HepG2 (cell line): ENCODE measurements at regions not wholly inside any gene's neighbourhood (a gene's known extent, or its start where the extent isn't known, plus 50 kb on each side); places are given as distances from the start of the nearest gene placed in this dataset.

Experiments
- ATAC-seq: fragments of 200-7000 bp; cut with Tn5 transposase; 3 replicates; pipeline ENCODE4 v1.9.1; 2020; ENCODE audit warnings: mild to moderate bottlenecking, moderate library complexity
- BruUV-seq: library from RNA; stranded (reverse); fragments of 400-500 nt; replicated peaks from 2 replicates; lab custom pipeline; 2021; lab: Mats Ljungman, UMichigan
- CTCF ChIA-PET: fragments of 300-600 bp; formaldehyde crosslinking; extraction: SDS; loops from one replicate; lab custom pipeline; 2021; ENCODE audit warnings: low total read pairs, inconsistent platforms, low intra/inter-chr PET ratio; lab: Yijun Ruan, JAX
- POLR2A ChIA-PET: fragments of 350-600 bp; sonication (Branson Sonifier 250); formaldehyde crosslinking; loops from one replicate; lab custom pipeline; 2020; ENCODE audit warnings: antibody characterized with exemption, inconsistent platforms; lab: Yijun Ruan, JAX
- DNase-seq: peaks from one replicate; pipeline ENCODE4 v3.0.0-alpha.2; 2015; ENCODE audit warnings: low spot score
- FAIRE-seq: peaks from 3 replicates; lab custom pipeline; 2011; peaks lifted over from hg19 to GRCh38; lab: Jason Lieb, UNC
- H2AFZ ChIP-seq: one replicate; pipeline ENCODE4 v1.6.1; 2011; ENCODE audit warnings: low read length, inconsistent platforms
- H3K27ac ChIP-seq: fragments of 300-600 bp; 3 replicates; pipeline ENCODE4 v1.8.0; 2011; ENCODE audit warnings: mixed run types, mild to moderate bottlenecking, mixed read lengths, low read length, inconsistent platforms; ENCODE audit not compliant: insufficient read depth; ENCODE audit errors: extremely low read length
- H3K27me3 ChIP-seq, 2 experiments: fragments of 200-600 bp in 1 of 2; 2 replicates in 1 of 2; 3 replicates in 1 of 2; pipeline versions ENCODE4 v1.6.0 to v1.8.0; 2011; ENCODE audit warnings: low read length in 2 of 2, mild to moderate bottlenecking in 2 of 2, moderate library complexity in 2 of 2, inconsistent platforms in 1 of 2; ENCODE audit not compliant: insufficient read depth in 2 of 2, control insufficient read depth in 1 of 2
- H3K36me3 ChIP-seq, 2 experiments: fragments of 200-600 bp in 1 of 2; replicated peaks in 1 of 2; 2 replicates in 1 of 2; 3 replicates in 1 of 2; pipeline versions ENCODE4 v1.5.1 to v1.8.0; 2011; ENCODE audit warnings: low read length in 2 of 2, inconsistent platforms in 1 of 2; ENCODE audit not compliant: insufficient read depth in 2 of 2, control insufficient read depth in 1 of 2
- H3K4me1 ChIP-seq: 2 replicates; pipeline ENCODE4 v1.5.1; 2012; ENCODE audit warnings: low read length, inconsistent platforms; ENCODE audit not compliant: insufficient read depth
- H3K4me2 ChIP-seq: 2 replicates; pipeline ENCODE4 v1.6.0; 2011; ENCODE audit warnings: low read depth, low read length, inconsistent platforms
- H3K4me3 ChIP-seq, 3 experiments: fragments of 200-600 bp in 1 of 3; sonication (generic), shearing (Covaris generic) in 1 of 3; replicated peaks in 1 of 3; 2 replicates each; pipeline ENCODE4 v1.5.1; 2011 to 2016; ENCODE audit warnings: low read length in 3 of 3, inconsistent platforms in 2 of 3, low read depth in 2 of 3, mild to moderate bottlenecking in 2 of 3, control low read depth in 1 of 3, mixed read lengths in 1 of 3; ENCODE audit not compliant: insufficient read depth in 1 of 3
- H3K79me2 ChIP-seq: one replicate; pipeline ENCODE4 v1.6.1; 2011; ENCODE audit warnings: low read length, inconsistent platforms; ENCODE audit not compliant: insufficient read depth
- H3K9ac ChIP-seq: 2 replicates; pipeline ENCODE4 v1.6.0; 2011; ENCODE audit warnings: mild to moderate bottlenecking, low read depth, low read length, inconsistent platforms; ENCODE audit not compliant: insufficient read depth
- H3K9me3 ChIP-seq: 2 replicates; pipeline ENCODE4 v1.5.1; 2012; ENCODE audit warnings: mild to moderate bottlenecking, low read length
- H4K20me1 ChIP-seq: 2 replicates; pipeline ENCODE4 v1.6.0; 2011; ENCODE audit warnings: inconsistent platforms, mild to moderate bottlenecking, low read length, moderate library complexity; ENCODE audit not compliant: insufficient read depth
- ATF3 ChIP-seq: sonication (generic); formaldehyde crosslinking; IDR thresholded peaks from 2 replicates; pipeline ENCODE4 v1.4.0; 2020; ENCODE audit warnings: missing genetic modification reagents
- CHD4 ChIP-seq: fragments of 200-600 bp; sonication (generic); IDR thresholded peaks from 2 replicates; pipeline ENCODE4 v1.7.0; 2017; ENCODE audit warnings: mild to moderate bottlenecking, low read length, borderline replicate concordance
- FOXJ3 ChIP-seq: sonication (generic); formaldehyde crosslinking; IDR thresholded peaks from 2 replicates; pipeline ENCODE4 v1.4.0; 2020; ENCODE audit warnings: missing genetic modification reagents, mild to moderate bottlenecking, borderline replicate concordance
- HDAC1 ChIP-seq: sonication (generic); formaldehyde crosslinking; IDR thresholded peaks from 2 replicates; pipeline ENCODE4 v1.5.1; 2020; ENCODE audit warnings: mild to moderate bottlenecking, missing genetic modification reagents
- HNF4A ChIP-seq: sonication (generic); formaldehyde crosslinking; IDR thresholded peaks from 2 replicates; pipeline ENCODE4 v1.4.0; 2020; ENCODE audit warnings: missing genetic modification reagents
- IKZF1 ChIP-seq: fragments of 450-650 bp; IDR thresholded peaks from 2 replicates; pipeline ENCODE4 v1.7.1; 2016
- SOX5 ChIP-seq: IDR thresholded peaks from 2 replicates; pipeline ENCODE4 v1.6.1; 2016; ENCODE audit warnings: borderline replicate concordance
- SUZ12 ChIP-seq: fragments of 150-350 bp; IDR thresholded peaks from 2 replicates; pipeline ENCODE4 v1.6.1; 2014; ENCODE audit warnings: low read depth, low read length
- THYN1 ChIP-seq: sonication (generic); formaldehyde crosslinking; IDR thresholded peaks from 2 replicates; pipeline ENCODE4 v1.8.1; 2023; ENCODE audit warnings: low read depth, mild to moderate bottlenecking, moderate library complexity, missing genetic modification reagents, borderline replicate concordance
- ZFP82 ChIP-seq: sonication (generic); formaldehyde crosslinking; IDR thresholded peaks from 2 replicates; pipeline ENCODE4 v1.5.1; 2020; ENCODE audit warnings: mild to moderate bottlenecking, missing genetic modification reagents, borderline replicate concordance
- ZHX1 ChIP-seq: sonication (generic); formaldehyde crosslinking; IDR thresholded peaks from 2 replicates; pipeline ENCODE4 v1.8.1; 2022; ENCODE audit warnings: low read depth, mild to moderate bottlenecking, missing genetic modification reagents
- ZNF414 ChIP-seq: sonication (generic); formaldehyde crosslinking; IDR thresholded peaks from 2 replicates; pipeline ENCODE4 v1.5.0; 2020; ENCODE audit warnings: missing genetic modification reagents
- ZNF432 ChIP-seq: sonication (generic); formaldehyde crosslinking; IDR thresholded peaks from 2 replicates; pipeline ENCODE4 v1.5.0; 2020; ENCODE audit warnings: missing genetic modification reagents, mild to moderate bottlenecking, borderline replicate concordance
- ZNF510 ChIP-seq: sonication (generic); formaldehyde crosslinking; IDR thresholded peaks from 2 replicates; pipeline ENCODE4 v1.4.0; 2020; ENCODE audit warnings: low read depth, mild to moderate bottlenecking, missing genetic modification reagents
- ZNF562 ChIP-seq: sonication (generic); formaldehyde crosslinking; IDR thresholded peaks from 2 replicates; pipeline ENCODE4 v1.8.0; 2022; ENCODE audit warnings: missing genetic modification reagents, borderline replicate concordance
- WGBS: methylation state at CpG from one replicate; pipeline ENCODE4 v1.1.6; 2017; ENCODE audit warnings: low lambda C conversion rate; 5-methylcytosine and 5-hydroxymethylcytosine counted together
- in situ Hi-C: cut with HindIII; loops from 2 replicates; pipeline ENCODE4 v1.10.0; 2017; ENCODE audit warnings: low pct_unique_long_range_greater_than_20kb; ENCODE audit not compliant: extremely low pct_ligation_motif_present
- intact Hi-C: fragments of 100-400 bp; cut with micrococcal nuclease; formaldehyde crosslinking; loops from one replicate; pipeline ENCODE4 v1.10.0; 2022; ENCODE audit not compliant: unreplicated experiment
- TF ChIP-seq, protein P1 (sequence below): sonication (generic); formaldehyde crosslinking; IDR thresholded peaks from 2 replicates; pipeline ENCODE4 v1.5.0; 2020; ENCODE audit warnings: missing genetic modification reagents, mild to moderate bottlenecking, borderline replicate concordance
- TF ChIP-seq, protein P2 (sequence below): sonication (generic); formaldehyde crosslinking; IDR thresholded peaks from 2 replicates; pipeline ENCODE4 v1.8.0; 2022; ENCODE audit warnings: missing genetic modification reagents, mild to moderate bottlenecking, moderate library complexity, borderline replicate concordance

- in situ Hi-C loops, result no loop called here
- H4K20me1 ChIP-seq, result no peaks in the 10 kb centered on the region
- H3K27ac ChIP-seq, result no peak overlapping the region
- TF ChIP-seq ZNF414, result no peak
- no peak for TF ChIP-seq ZHX1 (CRISPR knock-in tag)
- no peak for TF ChIP-seq HDAC1 (CRISPR knock-in tag)
- TF ChIP-seq ZNF562 (CRISPR knock-in tag), result no peak
- TF ChIP-seq IKZF1, result no peak
- TF ChIP-seq THYN1 (CRISPR knock-in tag), result no peak
- no peak for TF ChIP-seq ZNF432
- no peak for TF ChIP-seq FOXJ3 (CRISPR knock-in tag)
- TF ChIP-seq, protein P1, sequence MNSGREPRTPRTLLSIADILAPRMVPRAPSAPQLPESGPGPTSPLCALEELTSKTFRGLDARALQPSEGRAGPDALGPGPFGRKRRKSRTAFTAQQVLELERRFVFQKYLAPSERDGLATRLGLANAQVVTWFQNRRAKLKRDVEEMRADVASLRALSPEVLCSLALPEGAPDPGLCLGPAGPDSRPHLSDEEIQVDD (CRISPR knock-in tag), result no peak
- no peak for TF ChIP-seq ATF3 (CRISPR knock-in tag)
- no peak for TF ChIP-seq CHD4
- TF ChIP-seq, protein P2, sequence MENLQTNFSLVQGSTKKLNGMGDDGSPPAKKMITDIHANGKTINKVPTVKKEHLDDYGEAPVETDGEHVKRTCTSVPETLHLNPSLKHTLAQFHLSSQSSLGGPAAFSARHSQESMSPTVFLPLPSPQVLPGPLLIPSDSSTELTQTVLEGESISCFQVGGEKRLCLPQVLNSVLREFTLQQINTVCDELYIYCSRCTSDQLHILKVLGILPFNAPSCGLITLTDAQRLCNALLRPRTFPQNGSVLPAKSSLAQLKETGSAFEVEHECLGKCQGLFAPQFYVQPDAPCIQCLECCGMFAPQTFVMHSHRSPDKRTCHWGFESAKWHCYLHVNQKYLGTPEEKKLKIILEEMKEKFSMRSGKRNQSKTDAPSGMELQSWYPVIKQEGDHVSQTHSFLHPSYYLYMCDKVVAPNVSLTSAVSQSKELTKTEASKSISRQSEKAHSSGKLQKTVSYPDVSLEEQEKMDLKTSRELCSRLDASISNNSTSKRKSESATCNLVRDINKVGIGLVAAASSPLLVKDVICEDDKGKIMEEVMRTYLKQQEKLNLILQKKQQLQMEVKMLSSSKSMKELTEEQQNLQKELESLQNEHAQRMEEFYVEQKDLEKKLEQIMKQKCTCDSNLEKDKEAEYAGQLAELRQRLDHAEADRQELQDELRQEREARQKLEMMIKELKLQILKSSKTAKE (CRISPR knock-in tag), result no peak
- TF ChIP-seq ZNF510 (CRISPR knock-in tag), result no peak
- TF ChIP-seq SOX5 (CRISPR knock-in tag), result no peak
- no peak for TF ChIP-seq HNF4A (CRISPR knock-in tag)
- no peak for TF ChIP-seq SUZ12
- TF ChIP-seq ZFP82 (CRISPR knock-in tag), result no peak
- no TSS peak for BruUV-seq
- WGBS, result 3% methylated on average over 3 of the region's 3 CpGs
- H3K9me3 ChIP-seq, result no peaks in the 10 kb centered on the region
- H3K27me3 ChIP-seq, result peaks cover 2 to 17% of the 10 kb centered on the region in 2 experiments; a peak in 3 of 5 replicates
- no peak overlapping the region for H3K9ac ChIP-seq
- CTCF ChIA-PET, result no interaction called here
- H3K4me1 ChIP-seq, result 0 out of 2 replicates have a peak, but pooled peaks cover 10% of the 10 kb centered on the region
- DNase-seq (no peak), FAIRE-seq (no peak), ATAC-seq (no peak)
- no peak overlapping the region for H3K4me2 ChIP-seq
- H3K79me2 ChIP-seq, result no peaks in the 10 kb centered on the region
- POLR2A ChIA-PET, result no interaction called here
- intact Hi-C loops, result no loop called here
- no peak overlapping the region for H2AFZ ChIP-seq
- no peaks in the 10 kb centered on the region for H3K36me3 ChIP-seq
- no peak overlapping the region for H3K4me3 ChIP-seq
Observed at GRCh38 chr22:27461470-27461869, 340.1 kb downstream of the MN1 start.
